MV-4-11 (cell line): ENCODE measurements at regions not wholly inside any gene's neighbourhood (a gene's known extent, or its start where the extent isn't known, plus 50 kb on each side); places are given as distances from the start of the nearest gene placed in this dataset.
"Not testable (repeated sequence)": the region's sequence is repeated elsewhere in the genome, so short reads cannot be mapped to it uniquely, and the experiment has no call there.

Experiments used
- DNase-seq: peaks from one replicate; lab custom pipeline; 2025; lab: John Stamatoyannopoulos, UW

DNA sequence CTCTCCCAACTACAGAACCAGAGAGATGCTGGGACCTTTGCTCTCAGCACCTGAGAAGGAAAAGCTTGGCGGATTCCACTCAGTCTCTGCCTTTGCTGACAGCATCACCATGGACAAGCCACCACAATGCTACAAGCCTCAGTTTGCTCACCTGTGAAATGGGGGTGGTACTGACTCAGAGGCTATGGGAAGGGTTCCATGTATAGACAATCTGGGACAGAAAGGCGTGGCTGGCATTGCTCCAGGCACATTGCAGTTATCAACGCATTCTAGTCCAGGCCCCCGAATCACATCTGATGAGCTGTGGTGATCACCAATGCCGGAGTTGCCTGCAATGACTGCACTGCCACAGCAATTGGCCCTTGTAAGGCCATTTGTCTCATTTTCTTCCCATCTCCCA is 72.6 kb downstream of the ISX start:
- no peak for DNase-seq

DNA sequence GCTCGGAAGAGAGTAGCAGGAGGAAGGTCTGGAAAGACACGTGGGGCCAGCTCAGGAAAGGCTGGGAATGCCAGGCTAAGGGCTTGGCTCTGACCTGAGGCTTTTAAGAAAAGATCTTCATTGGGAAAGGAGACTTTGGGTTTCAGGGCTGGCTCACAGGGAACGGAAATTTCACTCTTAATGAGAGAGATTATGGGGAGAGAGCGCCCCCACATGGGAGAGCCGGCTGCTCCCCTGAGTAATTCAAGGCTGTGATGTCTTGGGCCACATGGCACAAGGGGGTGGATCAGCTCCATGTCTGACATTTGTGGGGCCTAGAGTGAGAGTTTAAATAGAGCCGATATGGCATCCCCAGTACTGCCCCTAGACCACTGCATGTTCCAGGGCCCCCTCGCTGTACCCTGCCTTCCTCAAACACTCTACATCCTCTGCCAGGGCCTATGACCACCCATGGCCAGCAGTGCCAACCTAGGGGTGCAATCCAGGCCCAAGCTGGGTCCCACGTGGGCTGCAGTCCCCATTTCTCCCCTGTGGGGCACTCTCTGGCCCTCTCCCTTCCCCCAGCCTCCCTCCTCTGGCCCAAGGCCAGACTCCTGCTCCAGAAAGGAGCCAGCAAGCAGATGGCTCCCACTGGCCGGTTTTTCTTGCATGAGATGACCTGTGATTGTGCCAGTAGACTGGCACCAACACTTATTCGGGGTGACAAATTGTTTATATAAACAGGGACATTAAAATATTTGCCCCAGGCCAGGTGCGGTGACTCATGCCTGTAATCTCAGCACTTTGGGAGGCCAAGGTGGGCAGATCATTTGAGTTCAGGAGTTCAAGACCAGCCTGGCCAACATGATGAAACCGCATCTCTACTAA is 75.2 kb downstream of the ISX start:
- peak; percentile 17 for DNase-seq

DNA sequence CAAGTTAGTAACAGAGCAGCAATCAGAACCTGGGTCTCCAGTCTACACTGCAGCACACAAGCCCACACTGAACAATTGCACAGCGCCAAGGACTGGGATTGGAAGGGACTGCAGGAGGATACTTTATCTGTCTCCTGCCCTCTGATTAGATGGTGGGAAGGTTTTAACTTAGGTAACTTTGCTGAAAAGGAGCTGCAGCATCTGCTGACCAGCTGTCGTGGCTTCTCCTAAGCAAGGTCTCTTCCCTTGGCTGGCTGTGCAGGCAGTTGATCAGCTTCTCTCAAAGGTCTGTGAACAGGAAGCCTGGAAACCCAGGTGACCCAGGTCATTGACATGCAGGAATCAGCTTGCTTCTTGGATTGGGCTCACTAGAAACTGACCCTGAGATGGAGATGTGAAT is 82.4 kb downstream of the ISX start:
- no peak for DNase-seq

DNA sequence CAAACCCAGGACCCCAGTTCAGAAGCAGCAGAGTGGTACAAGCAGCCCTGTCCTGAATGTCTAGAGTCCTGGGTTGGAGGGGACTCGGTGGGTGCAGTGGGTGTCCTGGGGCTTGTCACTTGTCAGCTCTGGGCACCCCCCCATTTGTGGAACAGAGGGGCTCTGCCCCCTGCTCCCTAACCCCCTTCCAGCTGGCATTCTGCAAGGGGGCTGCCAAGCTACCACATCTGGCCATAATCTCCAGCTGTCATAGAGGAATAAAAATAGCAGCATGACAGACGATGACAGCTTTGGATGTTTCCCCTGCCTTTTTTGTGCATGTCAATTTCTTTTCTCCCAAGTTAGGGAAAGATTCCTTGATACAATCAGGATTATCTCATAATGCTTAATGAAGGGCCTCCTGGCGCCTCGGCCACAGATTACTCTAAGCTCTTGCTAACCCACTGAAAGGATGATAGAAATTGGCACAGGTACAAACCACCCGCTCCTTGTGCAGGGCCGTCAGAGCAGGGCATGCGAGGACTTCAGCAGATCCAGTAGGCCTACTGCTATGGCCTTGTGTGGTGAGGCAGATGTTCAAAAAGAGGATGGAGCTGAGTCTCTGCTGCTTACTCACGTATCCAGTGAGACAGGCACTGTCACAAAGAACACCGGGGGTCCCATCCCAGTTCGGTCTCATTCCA is 83.0 kb downstream of the ISX start:
- DNase-seq, result no peak

DNA sequence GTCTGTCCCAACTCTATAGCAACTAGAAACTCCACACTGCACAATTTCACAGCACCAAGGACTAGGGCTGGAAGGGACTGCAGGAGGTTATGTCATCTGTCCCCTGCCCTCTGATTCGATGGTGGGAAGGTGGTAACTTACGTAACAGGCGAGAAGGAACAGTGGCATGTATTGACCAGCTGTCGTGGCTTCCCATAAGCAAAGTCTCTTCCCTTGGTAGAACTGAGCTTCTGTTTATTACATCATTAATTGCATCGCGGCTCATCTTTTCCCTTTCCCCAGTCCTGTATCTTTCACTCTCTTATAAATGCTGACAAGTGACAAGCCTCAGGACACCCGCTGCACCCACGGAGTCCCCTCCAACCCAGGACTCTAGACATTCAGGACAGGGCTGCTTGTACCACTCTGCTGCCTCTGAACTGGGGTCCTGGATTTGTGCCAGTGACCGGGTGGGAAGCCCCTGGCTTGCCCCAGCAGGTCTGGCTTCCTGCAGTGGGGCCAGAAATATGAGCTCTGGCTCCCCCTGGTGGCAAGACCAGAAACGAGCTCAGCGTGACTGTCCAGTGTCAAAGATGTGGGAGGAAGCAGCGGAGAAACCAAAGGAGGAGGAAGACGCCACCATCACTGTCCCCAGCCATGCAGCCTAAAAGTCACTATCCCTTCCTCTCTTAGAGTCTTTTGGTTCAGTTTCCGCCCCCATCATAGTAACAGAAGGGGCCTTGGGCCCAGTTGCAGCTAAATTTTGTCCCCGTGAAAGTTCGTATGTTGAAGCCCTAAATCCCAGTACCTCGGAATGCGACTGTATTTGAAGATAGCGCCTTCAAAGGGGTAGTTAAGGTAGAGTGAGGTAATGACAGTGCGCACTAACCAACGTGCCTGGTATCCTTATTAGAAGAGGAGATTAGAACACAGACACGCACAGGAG is 84.5 kb downstream of the ISX start:
- peak; percentile 87 for DNase-seq

DNA sequence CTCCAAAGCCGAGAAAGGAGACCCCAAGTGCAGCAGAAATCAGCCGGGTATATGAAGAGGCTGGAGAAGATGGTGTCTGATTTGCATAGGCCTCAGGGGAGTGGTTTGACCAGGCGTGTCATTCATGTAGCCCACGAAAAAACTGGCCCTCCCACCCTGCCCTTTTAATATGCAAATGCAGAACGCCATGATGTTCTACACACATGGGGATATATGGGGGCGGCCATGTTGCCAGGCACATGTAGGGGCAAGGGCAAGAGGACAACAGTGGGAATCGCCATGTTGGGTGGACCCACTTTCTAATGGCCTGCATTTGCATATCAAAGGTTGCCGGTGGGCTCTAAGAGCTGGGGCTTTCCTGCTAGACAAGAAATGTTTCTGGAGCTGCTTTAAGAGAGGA is 86.4 kb downstream of the ISX start:
- no peak for DNase-seq

DNA sequence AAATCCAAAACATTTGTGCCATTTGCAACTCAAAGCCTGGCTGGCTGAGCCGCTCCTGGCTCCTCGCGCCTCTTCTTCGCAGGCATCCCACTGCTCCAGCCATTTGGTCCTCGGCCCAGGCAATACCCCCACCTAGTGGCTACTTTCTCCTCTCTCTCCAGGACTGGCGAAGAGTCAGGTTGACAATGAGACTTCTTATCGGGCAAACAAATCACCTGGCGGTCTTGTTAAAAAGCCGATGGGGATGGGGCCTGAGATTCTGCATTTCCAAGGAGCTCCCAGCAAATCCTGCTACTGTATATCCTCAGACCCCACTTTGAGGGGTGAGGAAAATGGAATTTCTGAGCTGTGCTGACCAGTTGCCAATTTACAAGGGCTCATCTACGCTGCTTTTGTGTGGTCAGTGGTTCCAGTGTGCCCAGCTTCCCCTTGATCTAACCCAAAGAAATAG is 89.0 kb downstream of the ISX start:
- peak; percentile 15 for DNase-seq

DNA sequence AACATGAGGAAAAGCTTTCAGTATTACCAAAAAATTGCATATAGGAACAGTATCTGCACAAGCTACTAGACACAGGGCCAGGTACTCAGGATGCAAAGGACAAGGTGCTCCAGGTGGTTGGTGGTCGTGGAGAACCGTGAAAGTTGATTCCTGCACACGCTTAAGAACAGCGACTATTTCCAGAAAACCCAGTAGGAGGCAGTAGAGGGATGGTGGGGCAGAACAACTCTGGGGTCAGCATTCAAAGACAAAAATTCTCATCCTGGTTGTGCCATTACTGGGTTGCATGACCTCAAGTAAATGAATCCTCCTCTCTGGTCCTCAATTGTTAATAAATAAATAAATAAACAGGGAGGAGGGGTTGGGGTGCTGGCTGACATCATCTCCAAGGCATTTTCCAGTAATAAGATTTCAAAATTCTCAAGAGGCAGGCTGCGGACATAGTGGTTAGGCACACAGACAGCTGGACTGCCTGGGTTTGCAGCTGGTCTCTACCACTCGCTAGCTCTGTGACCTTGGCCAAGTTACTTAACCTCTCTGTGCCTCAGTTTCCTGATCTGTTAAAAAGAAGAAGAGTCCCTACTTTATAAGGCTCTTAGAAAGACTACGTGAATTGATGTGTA is 89.6 kb downstream of the ISX start:
- no peak for DNase-seq

DNA sequence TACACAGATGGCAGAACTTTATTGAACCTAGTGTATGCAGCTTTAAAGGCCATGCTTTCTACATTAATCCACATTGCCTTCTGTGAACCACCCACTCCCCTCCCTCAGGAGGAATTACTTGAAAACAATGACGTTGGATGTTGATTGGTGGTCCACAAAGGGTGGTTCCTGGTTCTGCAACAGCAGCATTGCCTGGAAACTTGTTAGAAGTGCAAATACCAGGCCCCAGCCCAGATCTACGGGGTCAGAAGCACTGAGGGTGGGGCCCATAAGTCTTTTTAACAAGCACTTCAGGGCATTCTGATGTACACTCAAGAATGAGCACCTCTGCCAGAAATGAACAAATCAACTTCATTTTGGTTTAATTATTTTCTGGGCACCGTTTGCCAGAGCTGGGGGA is 91.0 kb downstream of the ISX start:
- no peak for DNase-seq

DNA sequence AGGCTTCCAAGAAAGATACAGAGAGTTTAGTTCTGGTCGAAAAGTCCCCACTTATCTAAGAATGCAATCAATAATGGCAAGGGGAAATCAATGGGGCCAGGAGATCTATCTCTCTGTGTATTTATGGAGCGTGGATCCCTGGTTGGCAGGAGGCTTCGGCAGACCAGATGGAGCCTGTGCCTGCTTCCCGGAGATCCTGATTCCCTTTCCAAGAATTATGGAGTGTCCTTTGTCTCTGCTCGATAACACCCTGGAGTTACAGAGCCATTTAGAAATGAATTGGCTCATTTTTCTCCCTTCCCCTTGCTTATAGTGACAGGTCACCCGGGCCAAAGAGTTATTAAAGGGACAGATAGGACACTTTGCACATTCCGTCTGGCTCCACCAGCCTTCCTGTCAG is 92.4 kb downstream of the ISX start:
- DNase-seq, result no peak

DNA sequence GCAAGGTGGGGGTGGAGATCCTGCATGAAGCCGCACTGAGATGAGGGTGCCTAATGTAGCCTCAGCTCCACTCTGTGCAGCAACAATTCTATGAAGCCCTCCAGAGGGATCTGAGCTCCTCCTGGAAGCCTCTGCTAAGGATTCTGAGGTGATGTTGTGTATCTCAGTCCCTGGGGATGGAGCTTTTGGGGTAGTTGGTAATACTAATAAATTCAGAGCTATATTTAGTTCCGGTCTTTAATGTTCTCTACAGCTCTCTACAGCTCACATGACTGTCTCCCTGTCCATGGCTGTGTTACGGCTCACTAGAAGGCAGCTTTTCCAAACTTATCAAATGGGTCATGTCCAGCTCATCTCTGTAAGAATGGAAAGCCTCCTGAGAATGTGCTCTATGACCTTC is 93.4 kb downstream of the ISX start:
- DNase-seq, result no peak

DNA sequence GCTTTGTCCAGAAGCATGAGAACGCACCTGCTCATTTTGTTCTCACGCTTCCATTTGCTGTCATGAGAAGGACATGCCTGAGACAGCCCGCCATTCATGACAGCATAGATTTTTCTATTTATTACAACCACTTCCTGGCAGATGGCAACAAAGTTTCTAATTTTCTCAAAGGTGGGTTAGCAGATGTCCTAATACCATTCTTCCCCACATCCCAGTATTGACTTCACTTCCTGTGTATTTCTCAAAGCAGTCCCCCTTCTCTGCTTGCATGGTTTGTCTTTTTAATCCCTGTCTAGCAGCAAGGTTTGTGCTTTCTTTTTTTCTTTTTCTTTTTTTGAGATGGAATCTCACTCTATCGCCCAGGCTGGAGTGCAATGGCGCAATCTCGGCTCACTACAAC is 94.3 kb downstream of the ISX start:
- DNase-seq, result no peak

DNA sequence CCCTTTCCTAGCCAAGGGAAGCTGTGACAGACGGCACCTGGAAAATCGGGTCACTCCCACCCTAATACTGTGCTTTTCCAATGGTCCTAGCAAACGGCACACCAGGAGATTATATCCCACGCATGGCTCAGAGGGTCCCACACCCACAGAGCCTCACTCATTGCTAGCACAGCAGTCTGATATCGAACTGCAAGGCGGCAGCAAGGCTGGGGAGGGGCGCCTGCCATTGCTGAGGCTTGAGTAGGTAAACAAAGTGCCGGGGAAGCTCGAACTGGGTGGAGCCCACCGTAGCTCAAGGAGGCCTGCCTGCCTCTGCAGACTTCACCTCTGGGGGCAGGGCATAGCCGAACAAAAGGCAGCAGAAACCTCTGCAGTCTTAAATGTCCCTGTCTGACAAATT is 91.4 kb upstream of the HMGXB4 start:
- not testable (repeated sequence) for DNase-seq

DNA sequence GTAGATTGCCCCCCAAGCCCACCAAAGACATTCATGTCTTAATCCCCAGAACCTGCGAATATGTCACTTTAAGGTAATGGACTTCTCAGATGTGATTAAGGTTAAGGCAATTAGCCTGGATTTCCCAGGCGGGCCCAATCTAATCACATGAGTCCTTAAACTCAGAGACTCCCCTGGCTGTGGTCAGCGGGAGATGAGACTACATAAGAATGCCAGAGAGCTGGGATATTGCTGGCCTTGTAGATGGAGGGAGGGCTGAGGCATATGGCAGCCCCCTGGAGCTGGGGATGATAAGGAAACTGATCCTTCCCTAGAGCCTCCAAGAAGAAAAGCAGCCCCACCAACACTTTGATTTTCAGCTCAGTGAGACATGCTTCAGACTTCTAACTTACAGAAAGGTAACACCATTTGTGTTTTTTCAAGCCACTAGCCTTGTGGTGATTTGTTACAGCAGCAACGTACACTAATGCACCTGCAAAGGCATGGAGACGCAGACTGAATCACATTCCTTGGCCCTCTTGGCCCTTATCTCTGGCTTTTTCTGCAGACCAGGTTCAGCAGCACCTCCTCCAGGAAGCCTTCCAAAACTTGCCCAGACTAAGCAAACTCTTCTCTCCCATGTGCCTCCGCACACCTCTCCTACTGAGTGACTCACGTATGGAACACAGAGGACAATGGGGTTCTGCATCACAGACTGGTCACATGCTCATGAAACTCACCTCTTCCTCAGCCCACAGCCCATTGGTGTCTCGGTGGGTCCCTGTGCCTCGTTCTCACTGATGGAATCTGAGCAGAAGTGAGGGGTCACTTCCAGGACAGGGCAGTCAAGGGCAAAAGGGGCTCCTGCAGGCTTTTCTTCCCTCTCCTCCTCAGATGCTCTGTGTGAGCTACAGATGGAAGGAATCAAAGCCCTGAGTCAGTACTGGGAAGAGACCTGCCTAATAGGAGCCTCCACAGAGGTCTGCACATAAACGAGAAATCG is 86.3 kb upstream of the HMGXB4 start:
- no peak for DNase-seq

DNA sequence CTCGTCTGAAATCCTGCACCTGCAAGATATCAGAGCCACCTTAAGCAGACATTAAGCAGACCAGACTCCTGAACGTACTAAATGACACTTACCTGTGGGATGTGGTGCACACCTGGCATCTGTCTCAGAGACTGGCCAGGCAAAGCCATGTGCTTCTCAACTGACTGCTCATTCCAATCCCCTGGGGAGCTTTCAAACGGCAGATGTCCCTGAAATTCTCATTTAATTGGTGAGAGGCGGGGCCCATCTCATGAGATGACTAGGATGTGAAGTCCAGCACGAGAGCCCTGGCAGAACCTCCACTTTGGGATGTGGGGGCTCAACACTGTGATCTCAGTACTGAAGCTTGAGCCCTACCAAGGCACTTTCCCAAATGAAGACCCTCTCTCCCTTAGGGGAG is 84.9 kb upstream of the HMGXB4 start:
- no peak for DNase-seq

DNA sequence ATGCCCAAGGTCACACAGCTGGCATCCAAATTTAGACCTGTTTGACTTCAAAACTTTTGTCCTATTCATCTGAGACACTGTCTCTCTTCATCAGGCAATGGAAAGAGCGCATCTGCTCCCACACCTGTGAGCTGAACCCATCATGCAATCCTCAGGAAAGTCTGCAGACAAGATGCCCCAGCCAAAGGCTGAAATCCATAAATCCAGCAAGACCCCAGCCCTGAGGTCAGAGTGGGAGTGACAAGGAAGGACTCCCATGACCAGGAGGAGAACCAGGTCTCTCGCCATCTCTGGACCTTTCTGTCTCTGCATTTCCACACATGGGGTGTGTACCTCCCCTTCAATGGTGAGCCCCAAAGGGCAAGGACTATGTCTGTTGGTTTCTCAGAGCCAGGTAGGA is 83.6 kb upstream of the HMGXB4 start:
- no peak for DNase-seq

DNA sequence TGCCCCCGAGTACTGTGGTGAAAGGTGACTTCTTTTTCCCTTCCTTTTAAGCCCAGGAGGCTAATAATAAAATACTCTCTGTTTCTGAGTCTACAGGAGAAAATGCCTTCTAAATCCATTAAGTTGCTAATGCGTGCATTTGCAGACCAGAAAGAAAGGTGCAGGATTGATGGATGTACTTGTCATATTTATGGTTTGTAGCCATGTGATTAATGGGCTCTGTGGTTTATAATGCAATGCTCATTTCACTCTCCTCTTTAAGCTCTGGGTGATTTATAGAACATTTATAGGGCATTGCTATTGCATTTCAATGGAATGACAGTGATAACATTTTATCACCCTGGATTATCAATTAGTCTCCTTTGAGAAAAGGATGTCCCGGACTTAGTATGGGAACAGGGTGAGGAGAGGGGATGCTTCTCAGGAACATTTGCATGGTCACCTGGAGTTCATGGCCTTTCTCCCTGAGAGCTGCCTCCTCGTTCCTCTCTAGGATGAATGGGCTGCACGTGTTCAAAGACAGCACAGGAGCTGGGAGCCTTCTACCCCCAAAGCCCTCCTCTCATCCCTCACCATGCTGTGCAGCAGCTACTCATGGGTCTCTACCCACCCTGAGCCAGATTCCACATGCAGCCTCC is 82.8 kb upstream of the HMGXB4 start:
- no peak for DNase-seq

DNA sequence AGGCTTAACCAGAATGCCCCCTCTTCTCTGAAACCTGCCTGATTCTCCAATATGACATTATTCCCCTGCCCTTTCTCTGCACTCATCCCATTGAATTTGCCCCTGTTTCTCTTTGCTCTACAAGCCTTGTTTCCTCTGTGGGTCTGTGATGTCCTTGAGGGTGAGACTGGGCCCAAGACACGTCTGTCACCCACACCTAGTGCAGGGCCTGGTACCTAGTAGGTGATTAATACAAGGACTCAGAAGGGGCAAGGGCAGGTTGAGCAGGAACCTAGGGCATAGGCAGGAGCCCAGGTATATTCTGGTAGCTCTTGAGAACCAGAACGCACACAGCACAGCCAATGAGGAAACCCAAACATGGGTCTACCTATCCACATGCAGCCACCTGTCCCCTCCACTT is 81.9 kb upstream of the HMGXB4 start:
- DNase-seq, result no peak

DNA sequence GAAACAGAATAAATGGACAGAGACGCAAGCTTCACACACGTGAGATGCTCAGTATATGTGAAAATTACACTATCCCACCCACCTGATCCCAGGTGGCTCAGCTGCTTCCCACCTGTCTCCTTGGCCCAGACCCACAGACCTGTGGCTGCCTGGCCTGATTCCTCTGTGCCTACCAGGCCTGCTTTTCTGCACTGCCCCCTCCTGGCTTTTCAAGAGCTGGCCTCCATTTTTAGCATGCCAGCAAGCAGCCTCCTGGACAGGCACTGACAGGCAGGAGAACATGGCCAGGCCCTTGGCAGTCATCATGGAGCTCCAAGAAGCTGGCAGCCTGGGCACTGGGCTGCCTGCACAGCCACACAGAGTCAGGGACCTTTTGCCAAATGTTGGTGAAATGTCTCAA is 79.5 kb upstream of the HMGXB4 start:
- no peak for DNase-seq

DNA sequence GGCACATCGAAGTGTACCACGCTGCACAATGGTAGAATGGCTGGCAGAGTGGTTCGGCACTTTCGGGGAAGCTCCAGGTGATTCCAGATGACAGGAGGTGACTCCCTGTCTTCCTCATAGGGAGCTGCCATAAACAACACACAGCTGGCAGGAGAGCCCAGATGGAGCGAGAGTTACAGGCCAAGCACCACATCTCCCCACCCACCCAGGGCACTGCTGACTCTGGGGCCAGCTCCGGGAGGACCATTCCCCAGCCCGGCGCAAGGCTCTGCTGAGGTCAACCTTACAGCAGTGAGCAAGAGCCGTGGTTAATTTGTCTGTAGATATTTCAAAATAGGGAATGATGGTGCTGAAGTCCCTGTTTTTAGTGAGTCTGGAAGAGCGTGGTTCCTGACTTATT is 78.8 kb upstream of the HMGXB4 start:
- no peak for DNase-seq
